Mucosa of descending colon (tissue), 3 donors: ENCODE measurements at regions not wholly inside any gene's neighbourhood (a gene's known extent, or its start where the extent isn't known, plus 50 kb on each side); places are given as distances from the start of the nearest gene placed in this dataset.

Experiments
- ATAC-seq: fragments of 200-7000 bp; cut with Tn5 transposase; one replicate; pipeline ENCODE4 v1.9.1; 2020; ENCODE audit warnings: mild to moderate bottlenecking, moderate library complexity
- DNase-seq, 3 donors: peaks; one replicate each; pipeline ENCODE4 v3.0.0-alpha.2; 2020
- H3K36me3 ChIP-seq: fragments of 200-600 bp; one replicate; pipeline ENCODE4 v1.8.0; 2021; ENCODE audit warnings: low read depth, mild to moderate bottlenecking
- H3K4me1 ChIP-seq: fragments of 200-600 bp; one replicate; pipeline ENCODE4 v1.8.0; 2021; ENCODE audit warnings: low read depth, mild to moderate bottlenecking
- H3K4me3 ChIP-seq: fragments of 200-600 bp; one replicate; pipeline ENCODE4 v1.8.0; 2021; ENCODE audit warnings: mild to moderate bottlenecking
- H3K9me3 ChIP-seq: fragments of 200-600 bp; one replicate; pipeline ENCODE4 v1.8.0; 2021; ENCODE audit warnings: mild to moderate bottlenecking
- CTCF ChIP-seq: fragments of 200-600 bp; IDR thresholded peaks from one replicate; pipeline ENCODE4 v1.8.0; 2022; ENCODE audit warnings: antibody characterized with exemption, mild to moderate bottlenecking
- intact Hi-C, 2 donors: fragments of 100-400 bp; cut with DNase I in 1 of 2; cut with micrococcal nuclease in 1 of 2; formaldehyde crosslinking; loops; one replicate each; pipeline versions ENCODE4 v1.11.0 to v1.11.1; 2022; cut with DNase I, micrococcal nuclease
- donor health status: DM: no; HTN: no; CAD: no; lungs with moderate emphysema.
- donor health status: DM: no; HTN: no; CAD: no.
- donor health status: DM: no; HTN: yes; CAD: no.

- Histone ChIP-seq H3K36me3 (no peaks in the 10 kb centered on the region), H3K9me3 (peaks cover 18% of the 10 kb centered on the region), H3K4me1 (no peaks in the 10 kb centered on the region), H3K4me3 (no peak overlapping the region)
- DNase-seq, result no peak
- no peak for TF ChIP-seq CTCF
- intact Hi-C loops, result no loop called here
- ATAC-seq, result no peak
Measured at GRCh38 chr1:187396226-187396625, 567.5 kb downstream of the PLA2G4A start.

DNA sequence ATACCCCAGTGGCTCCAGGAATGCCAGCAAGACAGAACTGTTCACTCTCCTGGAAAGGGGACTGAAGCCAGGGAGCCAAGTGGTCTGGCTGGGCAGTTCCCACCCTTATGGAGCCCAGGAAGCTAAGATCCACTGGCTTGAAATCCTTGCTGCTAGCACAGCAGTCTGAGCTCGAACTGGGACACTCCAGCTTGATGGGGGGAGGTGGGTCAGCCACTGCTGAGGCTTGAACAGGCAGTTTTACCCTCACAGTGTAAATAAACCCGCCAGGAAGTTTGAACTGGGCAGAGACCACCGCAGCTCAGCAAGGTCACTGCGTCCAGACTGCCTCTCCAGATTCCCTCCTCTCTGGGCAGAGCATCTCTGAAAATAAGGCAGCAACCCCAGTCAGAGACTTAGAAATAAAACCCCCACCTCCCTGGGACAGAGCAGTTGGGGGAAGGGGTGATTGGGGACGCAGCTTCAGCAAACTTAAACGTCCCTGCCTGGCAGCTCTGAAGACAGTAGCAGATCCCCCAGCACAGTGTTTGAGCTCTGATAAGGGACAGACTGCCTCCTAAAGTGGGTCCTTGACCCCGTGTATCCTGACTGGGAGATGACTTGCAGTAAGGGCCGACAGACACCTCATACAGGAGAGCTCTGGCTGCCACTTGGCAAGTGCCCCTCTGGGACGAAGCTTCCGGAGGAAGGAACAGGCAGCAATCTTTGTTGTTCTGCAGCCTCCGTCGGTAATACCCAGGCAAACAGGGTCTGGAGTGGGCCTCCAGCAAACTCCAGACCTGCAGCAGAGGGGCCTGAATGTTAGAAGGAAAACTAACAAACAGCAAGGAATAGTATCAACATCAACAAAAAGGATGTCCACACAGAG lies 568.4 kb downstream of the PLA2G4A start:
- intact Hi-C loops, result no loop called here
- H3K9me3 ChIP-seq, result peaks cover 18% of the 10 kb centered on the region
- H3K4me1 ChIP-seq, result no peaks in the 10 kb centered on the region
- no peaks in the 10 kb centered on the region for H3K36me3 ChIP-seq
- no peak for DNase-seq
- no peak overlapping the region for H3K4me3 ChIP-seq
- ATAC-seq, result no peak
- no peak for TF ChIP-seq CTCF

- H3K4me1 ChIP-seq, result no peaks in the 10 kb centered on the region
- DNase-seq, result no peak
- H3K9me3 ChIP-seq, result peaks cover 3% of the 10 kb centered on the region
- H3K36me3 ChIP-seq, result no peaks in the 10 kb centered on the region
- ATAC-seq, result no peak
- intact Hi-C loops, result no loop called here
- TF ChIP-seq CTCF, result no peak
- no peak overlapping the region for H3K4me3 ChIP-seq
Measured at GRCh38 chr1:187408212-187409004, 579.7 kb downstream of the PLA2G4A start.

GRCh38 chr1:187409341-187409740 lies 580.6 kb downstream of the PLA2G4A start:
- ATAC-seq (no peak), DNase-seq (no peak)
- intact Hi-C loops, result no loop called here
- Histone ChIP-seq H3K4me3 (no peak overlapping the region), H3K4me1 (no peaks in the 10 kb centered on the region), H3K36me3 (no peaks in the 10 kb centered on the region), H3K9me3 (peaks cover 3% of the 10 kb centered on the region)
- no peak for TF ChIP-seq CTCF

- TF ChIP-seq CTCF, result no peak
- ATAC-seq (no peak), DNase-seq (no peak)
- H3K4me1 ChIP-seq, result no peaks in the 10 kb centered on the region
- H3K9me3 ChIP-seq, result peaks cover 3% of the 10 kb centered on the region
- H3K4me3 ChIP-seq, result no peak overlapping the region
- H3K36me3 ChIP-seq, result no peaks in the 10 kb centered on the region
- intact Hi-C loops, result no loop called here
Measured at GRCh38 chr1:187411118-187411517, 582.4 kb downstream of the PLA2G4A start.
